Smooth muscle cell (in vitro differentiated cells): ENCODE measurements at regions not wholly inside any gene's neighbourhood (a gene's known extent, or its start where the extent isn't known, plus 50 kb on each side); places are given as distances from the start of the nearest gene placed in this dataset.

Experiments
- DNase-seq: peaks from one replicate; lab custom pipeline; 2025; ENCODE audit not compliant: unreplicated experiment; lab: John Stamatoyannopoulos, UW
- H2AFZ ChIP-seq: fragments of 200-600 bp; sonication (generic); 2 replicates; pipeline ENCODE4 v1.6.0; 2016; ENCODE audit warnings: antibody characterized with exemption, low read depth, mild to moderate bottlenecking
- H3F3A ChIP-seq: fragments of 200-600 bp; sonication (generic); 2 replicates; pipeline ENCODE4 v1.6.0; 2017; ENCODE audit warnings: antibody characterized with exemption, low read depth
- H3K27ac ChIP-seq: fragments of 200-600 bp; sonication (generic); 2 replicates; pipeline ENCODE4 v1.5.1; 2016; ENCODE audit warnings: low read depth, mild to moderate bottlenecking
- H3K27me3 ChIP-seq: fragments of 200-600 bp; sonication (generic); 2 replicates; pipeline ENCODE4 v1.6.1; 2016; ENCODE audit warnings: low read depth, mild to moderate bottlenecking
- H3K36me3 ChIP-seq: fragments of 200-600 bp; sonication (generic); 2 replicates; pipeline ENCODE4 v1.5.1; 2016; ENCODE audit warnings: low read depth
- H3K4me1 ChIP-seq: fragments of 200-600 bp; sonication (generic); 2 replicates; pipeline ENCODE4 v1.5.1; 2016; ENCODE audit warnings: low read depth
- H3K4me2 ChIP-seq: fragments of 200-600 bp; sonication (generic); 2 replicates; pipeline ENCODE4 v1.6.0; 2016; ENCODE audit warnings: mild to moderate bottlenecking
- H3K4me3 ChIP-seq: fragments of 200-600 bp; sonication (generic); 2 replicates; pipeline ENCODE4 v1.5.1; 2016; ENCODE audit warnings: mild to moderate bottlenecking
- H3K79me2 ChIP-seq: fragments of 200-600 bp; sonication (generic); 2 replicates; pipeline ENCODE4 v1.6.0; 2016; ENCODE audit warnings: low read depth, mild to moderate bottlenecking
- H3K9ac ChIP-seq: fragments of 200-600 bp; sonication (generic); 2 replicates; pipeline ENCODE4 v1.6.0; 2016; ENCODE audit warnings: low read depth
- H3K9me3 ChIP-seq: fragments of 200-600 bp; sonication (generic); replicated peaks from 2 replicates; pipeline ENCODE4 v1.5.1; 2016; ENCODE audit warnings: low read depth
- H4K20me1 ChIP-seq: fragments of 200-600 bp; sonication (generic); 2 replicates; pipeline ENCODE4 v1.6.0; 2016; ENCODE audit warnings: low read depth
- WGBS: methylation state at CpG from one replicate; pipeline ENCODE4 v1.1.7; 2016; ENCODE audit warnings: low lambda C conversion rate; 5-methylcytosine and 5-hydroxymethylcytosine counted together
- TF ChIP-seq, protein P1 (sequence below): fragments of 200-600 bp; sonication (generic); IDR thresholded peaks from 2 replicates; pipeline ENCODE4 v1.5.1; 2017; ENCODE audit warnings: borderline replicate concordance, mild to moderate bottlenecking, antibody characterized with exemption; ENCODE audit not compliant: insufficient read depth, poor library complexity, severe bottlenecking

DNA sequence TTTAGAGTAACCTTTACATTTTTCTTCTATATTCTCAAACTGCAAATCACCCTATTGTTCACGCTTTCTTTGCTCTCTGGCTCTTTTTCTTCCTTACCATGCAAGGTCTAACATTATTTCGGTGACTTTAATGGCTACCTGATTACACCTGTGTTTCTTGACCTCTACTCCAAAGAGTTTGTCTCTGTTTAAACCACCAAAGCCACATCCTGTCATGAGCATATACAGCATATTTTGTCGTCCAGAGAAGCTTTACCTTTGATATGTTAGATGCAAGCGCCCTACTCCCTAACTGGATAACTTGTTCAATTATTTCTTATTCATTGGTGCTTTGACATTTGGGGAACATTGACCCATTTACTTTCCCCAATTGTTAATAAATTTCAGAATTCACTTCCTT is 565.1 kb upstream of the GCFC2 start:
- Histone ChIP-seq H3K4me3 (no peak overlapping the region), H3K9ac (no peak overlapping the region), H3K9me3 (no peaks in the 10 kb centered on the region), H3F3A (no peaks in the 10 kb centered on the region), H4K20me1 (no peaks in the 10 kb centered on the region), H3K4me1 (no peaks in the 10 kb centered on the region), H3K79me2 (no peaks in the 10 kb centered on the region), H3K4me2 (no peak overlapping the region), H3K27ac (no peak overlapping the region), H3K36me3 (no peaks in the 10 kb centered on the region), H3K27me3 (no peaks in the 10 kb centered on the region), H2AFZ (no peak overlapping the region)
- TF ChIP-seq, protein P1, sequence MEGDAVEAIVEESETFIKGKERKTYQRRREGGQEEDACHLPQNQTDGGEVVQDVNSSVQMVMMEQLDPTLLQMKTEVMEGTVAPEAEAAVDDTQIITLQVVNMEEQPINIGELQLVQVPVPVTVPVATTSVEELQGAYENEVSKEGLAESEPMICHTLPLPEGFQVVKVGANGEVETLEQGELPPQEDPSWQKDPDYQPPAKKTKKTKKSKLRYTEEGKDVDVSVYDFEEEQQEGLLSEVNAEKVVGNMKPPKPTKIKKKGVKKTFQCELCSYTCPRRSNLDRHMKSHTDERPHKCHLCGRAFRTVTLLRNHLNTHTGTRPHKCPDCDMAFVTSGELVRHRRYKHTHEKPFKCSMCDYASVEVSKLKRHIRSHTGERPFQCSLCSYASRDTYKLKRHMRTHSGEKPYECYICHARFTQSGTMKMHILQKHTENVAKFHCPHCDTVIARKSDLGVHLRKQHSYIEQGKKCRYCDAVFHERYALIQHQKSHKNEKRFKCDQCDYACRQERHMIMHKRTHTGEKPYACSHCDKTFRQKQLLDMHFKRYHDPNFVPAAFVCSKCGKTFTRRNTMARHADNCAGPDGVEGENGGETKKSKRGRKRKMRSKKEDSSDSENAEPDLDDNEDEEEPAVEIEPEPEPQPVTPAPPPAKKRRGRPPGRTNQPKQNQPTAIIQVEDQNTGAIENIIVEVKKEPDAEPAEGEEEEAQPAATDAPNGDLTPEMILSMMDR, result no peak
- 93% methylated on average over 4 of the region's 4 CpGs for WGBS
- no peak for DNase-seq

DNA sequence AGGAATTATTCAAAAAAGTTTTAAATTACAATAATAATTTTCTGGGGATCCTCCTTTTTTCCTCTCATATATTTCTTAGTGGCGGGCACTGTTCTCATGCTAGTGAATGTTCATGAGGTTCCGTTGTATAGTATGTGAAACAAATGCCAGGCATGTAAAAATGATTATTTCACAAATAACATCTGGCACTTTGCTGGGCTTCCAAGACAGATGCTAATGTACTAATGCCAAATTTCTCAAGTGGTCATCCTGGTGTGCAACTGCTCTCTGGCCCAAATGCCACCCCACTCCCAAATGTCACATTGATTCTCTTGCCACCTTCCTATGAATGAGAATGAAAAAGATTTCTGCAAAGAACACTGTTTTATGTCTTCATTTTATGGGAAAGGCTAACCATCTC is 564.0 kb upstream of the GCFC2 start:
- Histone ChIP-seq H3K4me2 (no peak overlapping the region), H3K79me2 (no peaks in the 10 kb centered on the region), H3K9me3 (no peaks in the 10 kb centered on the region), H3K4me1 (no peaks in the 10 kb centered on the region), H3K27ac (no peak overlapping the region), H3F3A (no peaks in the 10 kb centered on the region), H3K4me3 (no peak overlapping the region), H3K36me3 (no peaks in the 10 kb centered on the region), H2AFZ (no peak overlapping the region), H3K9ac (no peak overlapping the region), H3K27me3 (no peaks in the 10 kb centered on the region), H4K20me1 (no peaks in the 10 kb centered on the region)
- WGBS, result 95% methylated on average over 2 of the region's 2 CpGs
- TF ChIP-seq, protein P1, result no peak
- DNase-seq, result no peak

DNA sequence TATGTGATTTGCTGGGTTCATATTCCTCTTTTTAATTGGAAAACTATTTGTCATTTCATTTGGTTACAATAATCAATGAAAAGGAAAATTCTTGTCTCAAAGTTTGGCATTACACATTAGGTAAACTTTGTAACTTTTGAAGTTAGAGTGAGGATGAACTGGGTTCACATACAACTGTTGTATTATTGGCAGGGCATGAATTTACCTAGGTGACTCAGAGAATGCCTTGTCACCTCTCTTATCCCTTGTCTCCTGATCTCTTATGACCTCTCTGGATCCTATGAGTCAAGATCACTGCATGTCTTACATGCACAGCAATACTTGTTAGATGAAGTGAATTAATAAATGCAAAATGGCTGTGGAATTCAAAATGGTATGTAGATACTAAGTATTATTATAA is 563.4 kb upstream of the GCFC2 start:
- no peaks in the 10 kb centered on the region for H3K27me3 ChIP-seq
- no peak overlapping the region for H2AFZ ChIP-seq
- no peaks in the 10 kb centered on the region for H3K36me3 ChIP-seq
- H3K4me1 ChIP-seq, result no peaks in the 10 kb centered on the region
- H3K79me2 ChIP-seq, result no peaks in the 10 kb centered on the region
- TF ChIP-seq, protein P1, result no peak
- H3K9ac ChIP-seq, result no peak overlapping the region
- no peak overlapping the region for H3K27ac ChIP-seq
- no peaks in the 10 kb centered on the region for H3F3A ChIP-seq
- no peak overlapping the region for H3K4me3 ChIP-seq
- H3K4me2 ChIP-seq, result no peak overlapping the region
- no peak for DNase-seq
- H3K9me3 ChIP-seq, result no peaks in the 10 kb centered on the region
- H4K20me1 ChIP-seq, result no peaks in the 10 kb centered on the region

DNA sequence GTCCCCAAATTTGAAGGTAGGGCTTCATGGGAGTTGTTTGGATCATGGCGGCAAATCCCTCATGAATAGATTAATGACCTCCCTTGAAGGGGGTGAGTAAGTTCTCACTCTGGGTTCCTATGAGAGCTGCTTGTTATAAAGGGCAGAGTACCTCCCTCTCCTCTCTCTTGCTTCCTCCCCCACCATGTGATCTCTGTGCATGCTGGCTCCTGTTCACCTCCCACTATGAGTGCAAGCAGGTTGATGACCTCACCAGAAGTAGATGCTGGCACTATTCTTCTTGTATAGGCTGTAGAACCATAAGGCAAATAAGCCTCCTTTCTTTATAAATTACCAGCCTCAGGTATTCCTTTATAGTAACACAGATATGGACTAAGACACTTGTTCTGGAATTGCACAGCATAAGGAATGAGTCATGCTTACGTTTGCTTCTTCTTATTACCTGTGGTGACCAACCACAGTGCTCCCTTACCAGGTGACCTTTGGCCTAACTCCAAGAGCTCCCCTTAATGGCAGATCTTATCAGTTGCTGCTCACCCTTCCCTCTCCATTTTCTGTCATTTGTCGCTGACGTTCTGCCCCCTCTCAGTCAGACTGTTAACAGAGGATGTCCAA is 559.5 kb upstream of the GCFC2 start:
- Histone ChIP-seq H3K9me3 (no peaks in the 10 kb centered on the region), H4K20me1 (no peaks in the 10 kb centered on the region), H3K27ac (no peak overlapping the region), H3K4me1 (peaks cover 4% of the 10 kb centered on the region), H3K9ac (no peak overlapping the region), H3K4me2 (no peak overlapping the region), H2AFZ (no peak overlapping the region), H3K79me2 (no peaks in the 10 kb centered on the region), H3K36me3 (no peaks in the 10 kb centered on the region), H3K4me3 (no peak overlapping the region), H3K27me3 (no peaks in the 10 kb centered on the region), H3F3A (no peaks in the 10 kb centered on the region)
- TF ChIP-seq, protein P1, result no peak
- DNase-seq, result no peak
- 81% methylated on average over 4 of the region's 4 CpGs for WGBS
